T-cell (primary cell): ENCODE measurements at regions not wholly inside any gene's neighbourhood (a gene's known extent, or its start where the extent isn't known, plus 50 kb on each side); places are given as distances from the start of the nearest gene placed in this dataset.

Source experiments
- ATAC-seq, 4 experiments: fragments of 200-7000 bp in 3 of 4; fragments of 150-1000 bp in 1 of 4; cut with Tn5 transposase; replicated peaks in 1 of 4; 1 replicate in 3 of 4; 2 replicates in 1 of 4; pipeline ENCODE4 v1.10.0; 2021; ENCODE audit warnings: moderate library complexity in 3 of 4, mild to moderate bottlenecking in 2 of 4, moderate number of reproducible peaks in 1 of 4
- CTCF ChIA-PET, 2 donors: fragments of 300-600 bp; sonication (Branson Sonifier 250); formaldehyde crosslinking; loops; one replicate each; lab custom pipeline; 2022; ENCODE audit warnings: antibody characterized with exemption in 2 of 2; lab: Charles Lee
- POLR2A ChIA-PET, 2 donors: fragments of 300-600 bp; sonication (Branson Sonifier 250); formaldehyde crosslinking; loops; one replicate each; lab custom pipeline; 2022; ENCODE audit warnings: antibody characterized with exemption in 2 of 2; lab: Charles Lee
- DNase-seq, 35 experiments: peaks; one replicate each; pipeline versions ENCODE4 v3.0.0 to v3.0.0-alpha.2; 2013 to 2023
- H3K27ac ChIP-seq: one replicate; pipeline ENCODE4 v1.5.1; 2013; ENCODE audit warnings: low read length
- H3K27me3 ChIP-seq, 2 experiments: replicated peaks in 1 of 2; 1 replicate in 1 of 2; 2 replicates in 1 of 2; pipeline versions ENCODE4 v1.6.1 to v1.7.0; 2013; ENCODE audit warnings: low read length in 1 of 2, mixed read lengths in 1 of 2; ENCODE audit not compliant: control insufficient read depth in 2 of 2, insufficient read depth in 2 of 2; ENCODE audit errors: extremely low read depth in 1 of 2
- H3K36me3 ChIP-seq, 2 donors: 1 replicate in 1 of 2; 2 replicates in 1 of 2; pipeline versions ENCODE4 v1.6.1 to v1.7.0; 2013; ENCODE audit warnings: low read length in 1 of 2; ENCODE audit not compliant: control insufficient read depth in 2 of 2, insufficient read depth in 1 of 2; ENCODE audit errors: extremely low read depth in 1 of 2
- H3K4me1 ChIP-seq, 2 experiments: 1 replicate in 1 of 2; 2 replicates in 1 of 2; pipeline versions ENCODE4 v1.6.1 to v1.7.0; 2013; ENCODE audit warnings: low read length in 2 of 2, mixed read lengths in 1 of 2; ENCODE audit not compliant: insufficient read depth in 2 of 2, control insufficient read depth in 1 of 2; ENCODE audit errors: extremely low read depth in 1 of 2
- H3K4me3 ChIP-seq, 2 donors: 1 replicate in 1 of 2; 2 replicates in 1 of 2; pipeline versions ENCODE4 v1.5.1 to v1.7.0; 2013; ENCODE audit warnings: mild to moderate bottlenecking in 2 of 2, low read length in 1 of 2, moderate library complexity in 1 of 2; ENCODE audit not compliant: control insufficient read depth in 1 of 2; ENCODE audit errors: extremely low read depth in 1 of 2
- H3K9me3 ChIP-seq: 2 replicates; pipeline ENCODE4 v1.7.0; 2013
- H3K27ac Mint-ChIP-seq, 2 donors: one replicate each; pipeline ENCODE4 v1.8.0; 2020 to 2021; ENCODE audit warnings: mild to moderate bottlenecking in 2 of 2, mixed read lengths in 2 of 2
- H3K27me3 Mint-ChIP-seq, 2 donors: one replicate each; pipeline ENCODE4 v1.8.0; 2021 to 2022; ENCODE audit warnings: mixed read lengths in 2 of 2
- H3K36me3 Mint-ChIP-seq: one replicate; pipeline ENCODE4 v1.8.0; 2021; ENCODE audit warnings: mixed read lengths
- H3K4me1 Mint-ChIP-seq, 3 donors: one replicate each; pipeline ENCODE4 v1.8.0; 2020 to 2022; ENCODE audit warnings: mixed read lengths in 3 of 3, mild to moderate bottlenecking in 1 of 3
- H3K4me3 Mint-ChIP-seq, 3 donors: one replicate each; pipeline ENCODE4 v1.8.0; 2020 to 2022; ENCODE audit warnings: mild to moderate bottlenecking in 3 of 3, mixed read lengths in 3 of 3, moderate library complexity in 3 of 3
- H3K9me3 Mint-ChIP-seq, 3 donors: one replicate each; pipeline ENCODE4 v1.8.0; 2020 to 2022; ENCODE audit warnings: mixed read lengths in 3 of 3
- WGBS: methylation state at CpG from one replicate; pipeline ENCODE4 v1.1.5; 2013; ENCODE audit warnings: missing lambda C conversion rate; ENCODE audit not compliant: insufficient coverage; 5-methylcytosine and 5-hydroxymethylcytosine counted together

GRCh38 chr15:88707771-88708654 is 69.2 kb downstream of the ISG20 start:
- ATAC-seq (no peak), DNase-seq (no peak)
- H3K27ac Mint-ChIP-seq: no peak overlapping the region
- H3K27me3 ChIP-seq: peaks cover 4 to 54% of the 10 kb centered on the region in 2 experiments
- no peaks in the 10 kb centered on the region for H3K36me3 ChIP-seq
- no peaks in the 10 kb centered on the region for H3K36me3 Mint-ChIP-seq
- no peak overlapping the region for H3K4me3 Mint-ChIP-seq
- POLR2A ChIA-PET: no interaction called here
- H3K9me3 ChIP-seq: no peaks in the 10 kb centered on the region
- peaks cover 10 to 12% (median 11%) of the 10 kb centered on the region in 3 donors for H3K4me1 Mint-ChIP-seq
- CTCF ChIA-PET: no interaction called here
- H3K4me3 ChIP-seq: no peak overlapping the region
- 56% methylated on average over 5 of the region's 8 CpGs for WGBS
- peaks cover 0 to 11% of the 10 kb centered on the region in 2 experiments for H3K4me1 ChIP-seq
- no peak overlapping the region for H3K27ac ChIP-seq
- H3K9me3 Mint-ChIP-seq: no peaks in the 10 kb centered on the region
- H3K27me3 Mint-ChIP-seq: peaks cover 51 to 63% of the 10 kb centered on the region in 2 donors

GRCh38 chr15:88708655-88709054 is 69.8 kb downstream of the ISG20 start:
- Mint-ChIP-seq H3K27me3 (peaks cover 51 to 68% of the 10 kb centered on the region in 2 donors), H3K9me3 (no peaks in the 10 kb centered on the region), H3K4me3 (no peak overlapping the region), H3K4me1 (peaks cover 10 to 12% (median 11%) of the 10 kb centered on the region in 3 donors), H3K27ac (no peak overlapping the region), H3K36me3 (no peaks in the 10 kb centered on the region)
- no peak for ATAC-seq
- 85% methylated on average over 7 of the region's 8 CpGs for WGBS
- ChIA-PET CTCF (no interaction called here), POLR2A (no interaction called here)
- H3K36me3 ChIP-seq: no peaks in the 10 kb centered on the region
- peaks cover 4 to 54% of the 10 kb centered on the region in 2 experiments for H3K27me3 ChIP-seq
- H3K4me3 ChIP-seq: no peak overlapping the region
- DNase-seq: no peak
- no peaks in the 10 kb centered on the region for H3K9me3 ChIP-seq
- peaks cover 0 to 11% of the 10 kb centered on the region in 2 experiments for H3K4me1 ChIP-seq
- H3K27ac ChIP-seq: no peak overlapping the region

- H3K27me3 Mint-ChIP-seq: peaks cover 45 to 62% of the 10 kb centered on the region in 2 donors
- ATAC-seq (no peak), DNase-seq (no peak)
- no peaks in the 10 kb centered on the region for H3K36me3 ChIP-seq
- no peaks in the 10 kb centered on the region for H3K9me3 Mint-ChIP-seq
- H3K27ac Mint-ChIP-seq: no peak overlapping the region
- ChIA-PET POLR2A (no interaction called here), CTCF (interaction anchor here in 1 of 2 donors (0.9 kb wide), 1 partner anchor 11 kb away, joined by 6 read pairs; no protein-coding TSS in a partner anchor)
- 68% methylated on average over 8 of the region's 10 CpGs for WGBS
- H3K27me3 ChIP-seq: peaks cover 4 to 56% of the 10 kb centered on the region in 2 experiments
- H3K9me3 ChIP-seq: no peaks in the 10 kb centered on the region
- H3K36me3 Mint-ChIP-seq: no peaks in the 10 kb centered on the region
- peaks cover 8 to 10% (median 8%) of the 10 kb centered on the region in 3 donors for H3K4me1 Mint-ChIP-seq
- H3K4me1 ChIP-seq: peaks cover 0 to 7% of the 10 kb centered on the region in 2 experiments
- H3K27ac ChIP-seq: no peak overlapping the region
- H3K4me3 ChIP-seq: no peak overlapping the region
- no peak overlapping the region for H3K4me3 Mint-ChIP-seq
These were observed 71.4 kb downstream of the ISG20 start for GRCh38 chr15:88710027-88710715.

GRCh38 chr15:88711806-88712205 is 73.0 kb downstream of the ISG20 start:
- no peak for DNase-seq
- Histone ChIP-seq H3K36me3 (no peaks in the 10 kb centered on the region), H3K4me1 (no peaks in the 10 kb centered on the region), H3K9me3 (no peaks in the 10 kb centered on the region), H3K27ac (no peak overlapping the region), H3K4me3 (no peak overlapping the region), H3K27me3 (peaks cover 0 to 49% of the 10 kb centered on the region in 2 experiments)
- ChIA-PET CTCF (no interaction called here), POLR2A (no interaction called here)
- Mint-ChIP-seq H3K9me3 (no peaks in the 10 kb centered on the region), H3K4me1 (no peaks in the 10 kb centered on the region), H3K27me3 (peaks cover 36 to 52% of the 10 kb centered on the region in 2 donors), H3K27ac (no peak overlapping the region), H3K36me3 (no peaks in the 10 kb centered on the region), H3K4me3 (no peak overlapping the region)
- no peak for ATAC-seq
- 65% methylated on average over 3 of the region's 4 CpGs for WGBS

GRCh38 chr15:88714782-88715372 is 76.1 kb downstream of the ISG20 start:
- Mint-ChIP-seq H3K9me3 (no peaks in the 10 kb centered on the region), H3K4me3 (no peak overlapping the region), H3K36me3 (no peaks in the 10 kb centered on the region), H3K27ac (no peak overlapping the region), H3K27me3 (peaks cover 25 to 36% of the 10 kb centered on the region in 2 donors), H3K4me1 (no peaks in the 10 kb centered on the region)
- H3K9me3 ChIP-seq: no peaks in the 10 kb centered on the region
- DNase-seq: no peak
- no peak for ATAC-seq
- ChIA-PET POLR2A (no interaction called here), CTCF (no interaction called here)
- peaks cover 0 to 42% of the 10 kb centered on the region in 2 experiments for H3K27me3 ChIP-seq
- no peaks in the 10 kb centered on the region for H3K4me1 ChIP-seq
- 73% methylated on average over 7 of the region's 9 CpGs for WGBS
- H3K4me3 ChIP-seq: no peak overlapping the region
- H3K27ac ChIP-seq: no peak overlapping the region
- no peaks in the 10 kb centered on the region for H3K36me3 ChIP-seq

GRCh38 chr15:88716543-88717381 is 77.9 kb downstream of the ISG20 start:
- ATAC-seq (no peak), DNase-seq (no peak)
- Mint-ChIP-seq H3K27me3 (peaks cover 15 to 33% of the 10 kb centered on the region in 2 donors), H3K36me3 (no peaks in the 10 kb centered on the region), H3K4me1 (no peaks in the 10 kb centered on the region), H3K9me3 (no peaks in the 10 kb centered on the region), H3K27ac (no peak overlapping the region), H3K4me3 (no peak overlapping the region)
- Histone ChIP-seq H3K36me3 (no peaks in the 10 kb centered on the region), H3K9me3 (no peaks in the 10 kb centered on the region), H3K27ac (no peak overlapping the region), H3K4me1 (no peaks in the 10 kb centered on the region), H3K4me3 (no peak overlapping the region), H3K27me3 (peaks cover 0 to 29% of the 10 kb centered on the region in 2 experiments)
- ChIA-PET CTCF (no interaction called here), POLR2A (no interaction called here)
- 90% methylated on average over 12 of the region's 20 CpGs for WGBS
